Neuron (in vitro differentiated cells): ENCODE measurements at regions not wholly inside any gene's neighbourhood (a gene's known extent, or its start where the extent isn't known, plus 50 kb on each side); places are given as distances from the start of the nearest gene placed in this dataset.

ENCODE experiments used
- H2AFZ ChIP-seq: one replicate; pipeline ENCODE4 v1.6.1; 2013; ENCODE audit warnings: low read depth, mild to moderate bottlenecking, inconsistent platforms, low read length, moderate library complexity
- H3K27me3 ChIP-seq: one replicate; pipeline ENCODE4 v1.6.1; 2013; ENCODE audit warnings: low read length; ENCODE audit not compliant: insufficient read depth
- H3K36me3 ChIP-seq: one replicate; pipeline ENCODE4 v1.6.1; 2013; ENCODE audit warnings: low read length; ENCODE audit not compliant: insufficient read depth
- H3K4me1 ChIP-seq: one replicate; pipeline ENCODE4 v1.6.1; 2013; ENCODE audit warnings: low read length; ENCODE audit not compliant: insufficient read depth
- H3K4me3 ChIP-seq: 2 replicates; pipeline ENCODE4 v1.5.1; 2013; ENCODE audit warnings: mild to moderate bottlenecking, low read length, moderate library complexity
- H3K9me3 ChIP-seq: one replicate; pipeline ENCODE4 v1.6.1; 2013; ENCODE audit warnings: low read length

- Histone ChIP-seq H3K9me3 (no peaks in the 10 kb centered on the region), H3K4me3 (no peak overlapping the region), H3K4me1 (no peaks in the 10 kb centered on the region), H3K27me3 (no peaks in the 10 kb centered on the region), H2AFZ (no peak overlapping the region), H3K36me3 (no peaks in the 10 kb centered on the region)
Measured at GRCh38 chr9:7478646-7479045, 320.9 kb downstream of the DMAC1 start.

DNA sequence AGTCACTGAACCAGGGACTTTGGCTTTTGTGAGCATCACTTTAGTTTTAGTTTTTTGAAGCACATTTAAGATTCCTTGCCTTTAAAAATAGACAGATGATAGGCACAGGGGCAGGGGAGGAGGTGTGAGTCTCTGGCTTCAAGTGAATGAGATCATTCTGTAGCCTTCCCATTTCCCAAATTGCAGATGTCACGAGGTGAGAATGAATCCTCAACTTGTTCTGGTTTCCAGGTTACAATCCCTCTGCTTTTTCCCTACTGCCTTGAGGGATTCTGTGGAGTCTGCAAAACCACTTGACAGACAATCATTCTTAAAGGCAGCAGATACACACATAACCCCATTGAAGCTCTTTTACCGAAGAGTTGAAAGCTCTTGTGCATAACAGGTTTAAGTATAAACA, 332.4 kb downstream of the DMAC1 start:
- H3K4me1 ChIP-seq = no peaks in the 10 kb centered on the region
- H3K36me3 ChIP-seq = no peaks in the 10 kb centered on the region
- H3K27me3 ChIP-seq = no peaks in the 10 kb centered on the region
- no peak overlapping the region for H3K4me3 ChIP-seq
- no peaks in the 10 kb centered on the region for H3K9me3 ChIP-seq
- no peak overlapping the region for H2AFZ ChIP-seq

DNA sequence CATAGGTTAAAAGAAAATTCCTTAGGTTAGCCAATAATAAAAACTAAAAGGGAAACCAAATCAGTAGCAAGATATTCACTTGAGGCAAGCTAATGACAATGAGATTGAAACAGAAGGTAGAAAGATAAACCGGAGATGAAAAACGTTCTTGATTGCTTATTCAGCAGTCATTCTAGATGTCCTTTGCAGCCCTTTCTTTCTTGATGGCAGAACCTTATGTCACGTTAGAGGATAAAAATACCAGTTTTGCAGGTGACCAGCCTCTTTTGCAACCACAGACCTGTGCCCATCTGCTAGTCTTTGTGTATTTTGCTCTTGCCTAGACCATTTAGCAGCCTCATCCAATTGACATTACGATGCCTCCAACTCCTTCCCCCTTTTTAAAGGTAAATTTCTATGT, 337.8 kb downstream of the DMAC1 start:
- Histone ChIP-seq H3K4me3 (no peak overlapping the region), H3K4me1 (no peaks in the 10 kb centered on the region), H3K27me3 (no peaks in the 10 kb centered on the region), H3K9me3 (no peaks in the 10 kb centered on the region), H2AFZ (no peak overlapping the region), H3K36me3 (no peaks in the 10 kb centered on the region)

- no peaks in the 10 kb centered on the region for H3K9me3 ChIP-seq
- H3K27me3 ChIP-seq = no peaks in the 10 kb centered on the region
- H2AFZ ChIP-seq = no peak overlapping the region
- no peak overlapping the region for H3K4me3 ChIP-seq
- no peaks in the 10 kb centered on the region for H3K36me3 ChIP-seq
- no peaks in the 10 kb centered on the region for H3K4me1 ChIP-seq
Measured at GRCh38 chr9:7456793-7457530, 342.6 kb downstream of the DMAC1 start.

GRCh38 chr9:7456377-7456776, 343.2 kb downstream of the DMAC1 start:
- no peaks in the 10 kb centered on the region for H3K36me3 ChIP-seq
- no peaks in the 10 kb centered on the region for H3K4me1 ChIP-seq
- no peaks in the 10 kb centered on the region for H3K9me3 ChIP-seq
- H2AFZ ChIP-seq = no peak overlapping the region
- H3K27me3 ChIP-seq = no peaks in the 10 kb centered on the region
- no peak overlapping the region for H3K4me3 ChIP-seq

DNA sequence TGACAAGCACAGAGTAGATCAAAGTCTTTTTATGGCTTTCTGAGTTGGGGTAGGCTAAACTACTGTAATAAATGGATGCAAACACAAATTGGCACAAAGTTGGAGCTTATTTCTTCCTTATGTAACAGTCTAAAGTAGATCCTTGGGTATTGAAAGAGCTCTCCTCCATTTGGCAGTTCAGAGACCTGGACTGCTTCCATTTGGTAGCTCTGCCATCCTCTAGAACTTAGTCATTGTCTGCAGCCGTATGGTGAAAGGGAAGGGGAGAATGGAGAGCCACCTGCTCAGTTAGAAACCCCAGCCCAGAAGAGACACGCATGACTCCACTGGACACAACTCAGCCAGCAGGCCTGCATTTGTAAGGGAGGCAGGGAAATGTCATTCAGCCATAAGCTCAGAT, 345.0 kb downstream of the DMAC1 start:
- Histone ChIP-seq H3K27me3 (no peaks in the 10 kb centered on the region), H3K9me3 (no peaks in the 10 kb centered on the region), H3K4me3 (no peak overlapping the region), H3K36me3 (no peaks in the 10 kb centered on the region), H2AFZ (no peak overlapping the region), H3K4me1 (no peaks in the 10 kb centered on the region)

DNA sequence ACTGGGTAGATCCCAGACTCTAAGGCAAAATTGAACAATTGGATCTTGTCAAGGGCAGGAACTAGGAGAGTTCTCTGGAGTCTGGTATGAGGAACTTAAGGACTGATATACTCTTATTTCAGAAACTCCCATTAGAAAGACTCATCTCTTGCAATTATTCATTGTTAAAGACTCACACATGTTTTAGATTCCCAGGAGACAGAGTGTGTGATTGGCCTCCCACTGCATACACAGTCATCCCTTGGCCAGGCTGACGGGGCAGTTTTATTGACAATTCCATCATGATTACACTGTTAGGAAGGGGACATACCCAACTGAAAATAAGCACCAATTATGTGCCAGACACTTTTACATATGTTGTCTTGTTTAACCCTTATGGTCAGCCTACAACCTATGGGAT, 347.2 kb downstream of the DMAC1 start:
- Histone ChIP-seq H3K4me3 (no peak overlapping the region), H3K27me3 (no peaks in the 10 kb centered on the region), H2AFZ (no peak overlapping the region), H3K4me1 (no peaks in the 10 kb centered on the region), H3K9me3 (no peaks in the 10 kb centered on the region), H3K36me3 (no peaks in the 10 kb centered on the region)

GRCh38 chr9:7451062-7451461, 348.5 kb downstream of the DMAC1 start:
- Histone ChIP-seq H3K36me3 (no peaks in the 10 kb centered on the region), H2AFZ (no peak overlapping the region), H3K9me3 (no peaks in the 10 kb centered on the region), H3K27me3 (no peaks in the 10 kb centered on the region), H3K4me1 (no peaks in the 10 kb centered on the region), H3K4me3 (no peak overlapping the region)

DNA sequence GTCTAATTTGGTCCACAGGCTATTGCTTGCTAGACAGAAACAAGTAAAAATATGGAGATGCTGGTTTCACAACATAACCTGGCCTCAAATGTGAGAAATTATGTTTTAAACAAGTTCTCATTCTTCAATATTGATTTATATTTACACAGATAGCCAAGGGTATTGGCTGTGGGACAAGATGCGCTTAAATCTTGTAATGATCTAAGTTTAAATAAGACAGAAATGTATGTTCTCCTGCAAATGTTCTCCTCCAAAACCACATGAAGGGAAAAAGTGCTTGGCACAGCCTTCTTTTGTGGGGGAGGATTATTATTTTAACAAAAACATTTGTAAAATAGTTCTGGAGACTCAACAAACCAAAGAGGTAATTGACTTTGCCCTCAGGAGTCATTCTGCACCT, 356.0 kb downstream of the DMAC1 start:
- no peaks in the 10 kb centered on the region for H3K9me3 ChIP-seq

DNA sequence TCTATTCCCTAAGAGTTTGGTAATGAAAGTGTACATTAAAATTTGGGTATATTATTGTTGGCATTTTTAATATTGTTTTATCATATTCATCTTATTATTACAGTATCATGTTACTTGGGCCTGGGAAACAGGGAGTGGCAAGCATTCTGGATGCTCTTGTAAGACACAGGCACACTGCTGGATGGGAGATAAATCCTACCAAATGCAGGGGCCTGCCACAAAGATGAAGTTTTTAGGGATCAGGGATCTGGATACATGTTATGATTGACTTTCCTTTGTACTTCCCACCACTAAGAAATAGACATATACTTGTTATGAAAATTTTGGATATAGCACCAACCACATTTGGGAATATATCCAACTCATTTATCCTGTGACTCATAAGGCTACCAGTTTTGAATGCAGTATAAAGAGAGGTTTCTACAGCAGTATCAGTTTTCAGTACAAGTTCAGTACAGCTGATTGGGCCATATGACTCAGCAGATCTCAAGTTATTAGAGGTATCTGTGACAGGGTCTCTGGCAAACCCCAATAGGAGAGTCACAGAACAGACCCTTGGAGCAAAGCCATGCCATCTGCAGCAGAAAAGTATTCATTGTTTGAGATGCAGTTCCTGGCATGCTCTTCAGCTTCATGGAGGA, 360.1 kb downstream of the DMAC1 start:
- Histone ChIP-seq H3K27me3 (no peaks in the 10 kb centered on the region), H3K36me3 (no peaks in the 10 kb centered on the region), H3K4me3 (no peak overlapping the region), H3K9me3 (no peaks in the 10 kb centered on the region), H3K4me1 (no peaks in the 10 kb centered on the region), H2AFZ (no peak overlapping the region)

More for the DNA sequence above, 356.0 kb downstream of the DMAC1 start:
- Histone ChIP-seq H3K4me1 (no peaks in the 10 kb centered on the region), H3K36me3 (no peaks in the 10 kb centered on the region), H3K4me3 (no peak overlapping the region), H2AFZ (no peak overlapping the region), H3K27me3 (no peaks in the 10 kb centered on the region)

- no peaks in the 10 kb centered on the region for H3K36me3 ChIP-seq
- H3K27me3 ChIP-seq = no peaks in the 10 kb centered on the region
- no peaks in the 10 kb centered on the region for H3K9me3 ChIP-seq
- H3K4me3 ChIP-seq = no peak overlapping the region
- H2AFZ ChIP-seq = no peak overlapping the region
- H3K4me1 ChIP-seq = no peaks in the 10 kb centered on the region
Measured at GRCh38 chr9:7436754-7437153, 362.8 kb downstream of the DMAC1 start.

GRCh38 chr9:7433508-7434292, 365.9 kb downstream of the DMAC1 start:
- H3K4me1 ChIP-seq = no peaks in the 10 kb centered on the region
- no peaks in the 10 kb centered on the region for H3K36me3 ChIP-seq
- H2AFZ ChIP-seq = no peak overlapping the region
- H3K4me3 ChIP-seq = no peak overlapping the region
- H3K27me3 ChIP-seq = no peaks in the 10 kb centered on the region
- H3K9me3 ChIP-seq = no peaks in the 10 kb centered on the region

DNA sequence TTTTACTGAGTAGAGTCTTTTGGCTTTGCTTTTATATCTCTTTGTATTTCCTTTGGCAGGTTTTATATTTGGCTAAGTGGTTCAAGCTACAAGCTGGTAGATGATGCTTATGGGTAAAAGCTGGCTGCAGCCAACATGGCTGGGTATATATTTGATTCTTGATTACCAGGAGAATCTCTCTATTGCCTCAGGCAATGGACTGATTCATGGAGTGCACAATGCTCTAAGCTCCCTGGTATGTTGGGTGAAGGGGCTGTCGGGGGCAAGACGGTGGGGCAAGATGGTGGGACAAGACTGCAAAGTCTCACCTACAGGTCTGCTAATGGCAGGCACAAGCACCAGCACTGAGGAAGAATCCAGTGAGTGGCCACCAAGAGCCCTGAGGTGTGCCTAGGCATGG, 366.6 kb downstream of the DMAC1 start:
- Histone ChIP-seq H2AFZ (no peak overlapping the region), H3K36me3 (no peaks in the 10 kb centered on the region), H3K27me3 (no peaks in the 10 kb centered on the region), H3K9me3 (no peaks in the 10 kb centered on the region), H3K4me3 (no peak overlapping the region), H3K4me1 (no peaks in the 10 kb centered on the region)
